HG03108 (cell line): ENCODE measurements at regions not wholly inside any gene's neighbourhood (a gene's known extent, or its start where the extent isn't known, plus 50 kb on each side); places are given as distances from the start of the nearest gene placed in this dataset.
A peak's percentile ranks its signal among the peaks of the same experiment; 100 is the strongest.
"Not testable (repeated sequence)": the region's sequence is repeated elsewhere in the genome, so short reads cannot be mapped to it uniquely, and the experiment has no call there.

Experiments used
- ATAC-seq: cut with Tn5 transposase; IDR thresholded peaks from one replicate; pipeline ENCODE4 v1.9.1; 2021; ENCODE audit warnings: moderate library complexity; ENCODE audit not compliant: unreplicated experiment

DNA sequence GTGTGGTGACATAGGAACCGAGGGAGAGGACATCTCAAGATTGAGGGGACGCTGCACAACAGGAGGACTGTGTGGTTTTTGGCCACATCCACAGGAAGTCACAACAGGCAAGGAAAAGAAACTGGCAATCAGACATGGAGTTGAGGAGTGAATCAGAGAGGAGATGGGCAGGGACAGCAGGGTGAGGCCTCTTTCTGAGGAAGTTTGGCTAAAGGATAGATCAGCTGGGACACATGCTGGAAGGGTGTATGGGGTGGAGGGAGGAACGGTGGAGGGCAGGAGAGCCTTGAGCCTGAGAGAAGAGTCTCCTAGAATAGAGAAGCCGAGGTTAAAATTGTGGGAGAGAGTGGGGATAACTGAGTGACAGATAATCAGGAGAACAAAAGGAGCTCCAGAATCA lies 75.1 kb upstream of the CIDEA start:
- not testable (repeated sequence) for ATAC-seq

DNA sequence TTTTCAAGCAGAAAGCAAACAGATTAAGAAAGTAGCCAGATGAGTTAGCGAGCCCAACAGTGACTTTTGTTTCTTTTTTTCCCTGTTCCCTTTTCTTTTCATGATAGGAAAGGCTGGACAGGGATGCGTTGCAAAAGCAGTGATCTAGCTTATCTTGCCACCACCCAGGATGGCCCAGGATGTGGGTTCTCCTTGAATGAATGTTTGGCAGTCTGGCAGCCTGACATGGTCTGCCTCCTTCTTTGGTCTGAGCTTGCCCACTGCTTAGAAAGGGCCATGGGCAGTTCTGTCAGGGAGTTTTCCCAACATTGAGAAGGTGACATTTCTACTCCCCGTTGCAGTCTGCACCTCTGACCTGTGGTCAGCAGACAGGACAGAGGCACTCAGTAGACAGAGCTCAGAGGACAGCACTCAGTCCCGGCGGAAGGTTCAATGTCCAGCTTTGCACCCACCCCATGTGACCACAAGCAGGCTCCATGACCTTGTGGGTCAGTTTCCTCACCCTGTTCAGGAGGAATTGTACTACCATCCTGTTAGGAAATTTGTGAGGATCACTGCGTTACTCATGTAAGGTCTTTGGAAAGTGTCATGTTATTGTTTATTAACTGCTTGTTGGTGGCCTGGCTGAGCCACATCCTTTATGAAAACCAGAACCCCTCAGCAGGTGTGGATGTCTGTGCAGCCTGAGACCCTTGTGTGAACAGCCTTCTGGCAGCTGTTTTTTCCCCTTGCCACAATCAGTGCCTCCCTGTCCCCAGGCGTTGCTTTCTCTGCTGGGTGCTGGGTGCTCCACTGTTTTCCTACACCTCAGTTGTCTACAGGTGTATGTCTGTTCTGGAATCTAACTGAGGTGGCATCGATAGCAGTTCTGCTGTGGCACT lies 74.2 kb upstream of the CIDEA start:
- ATAC-seq = not testable (repeated sequence)

GRCh38 chr18:12198797-12199196 lies 55.4 kb upstream of the CIDEA start:
- ATAC-seq = not testable (repeated sequence)

- peak; percentile 99 for ATAC-seq
Observed at GRCh38 chr18:12200186-12200585, 54.0 kb upstream of the CIDEA start.
